22Rv1 (cell line): ENCODE measurements at regions not wholly inside any gene's neighbourhood (a gene's known extent, or its start where the extent isn't known, plus 50 kb on each side); places are given as distances from the start of the nearest gene placed in this dataset.
A peak's percentile ranks its signal among the peaks of the same experiment; 100 is the strongest.

Source experiments
- H3K27ac ChIP-seq: fragments of 450-650 bp; 2 replicates; pipeline ENCODE4 v1.5.1; 2017
- ZFX ChIP-seq: fragments of 450-650 bp; IDR thresholded peaks from 2 replicates; pipeline ENCODE4 v1.6.1; 2017; ENCODE audit warnings: antibody characterized with exemption, borderline replicate concordance
- TF ChIP-seq, protein P1 (sequence below): fragments of 450-650 bp; IDR thresholded peaks from 2 replicates; pipeline ENCODE4 v1.5.1; 2017; ENCODE audit warnings: mild to moderate bottlenecking

DNA sequence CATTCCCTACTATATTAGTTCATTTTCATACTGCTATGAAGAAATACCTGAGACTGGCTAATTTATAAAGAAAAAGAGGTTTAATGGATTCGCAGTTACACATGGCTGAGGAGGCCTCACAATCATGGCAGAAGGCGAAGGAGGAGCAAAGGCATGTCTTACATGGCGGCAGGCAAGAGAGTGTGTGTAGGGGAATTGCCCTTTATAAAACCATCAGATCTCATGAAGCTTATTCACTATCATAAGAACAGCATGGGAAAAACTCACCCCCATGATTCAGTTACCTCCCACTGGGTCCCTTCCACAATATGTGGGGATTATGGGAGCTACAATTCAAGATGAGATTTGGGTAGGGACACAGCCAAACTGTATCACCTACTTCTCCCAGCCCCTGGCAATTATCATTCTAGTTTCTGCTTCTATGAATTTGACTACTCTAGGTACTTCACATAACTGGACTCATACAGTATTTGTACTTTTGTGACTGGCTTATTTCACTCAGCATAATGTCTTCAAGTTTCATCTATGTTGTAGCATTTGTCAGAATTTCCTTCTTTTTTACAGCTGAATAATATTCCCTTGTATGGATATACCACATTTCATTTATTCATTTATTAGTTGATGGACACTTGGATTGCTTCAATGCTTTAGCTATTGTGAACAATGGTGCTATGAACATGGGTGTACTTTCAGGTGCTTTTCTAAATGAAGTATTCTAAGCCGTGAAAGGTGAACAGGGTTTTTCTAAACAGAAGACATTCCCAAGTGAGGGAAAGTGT, 219.5 kb upstream of the NUDT4 start:
- H3K27ac ChIP-seq: no peak overlapping the region
- TF ChIP-seq ZFX: no peak
- TF ChIP-seq, protein P1, sequence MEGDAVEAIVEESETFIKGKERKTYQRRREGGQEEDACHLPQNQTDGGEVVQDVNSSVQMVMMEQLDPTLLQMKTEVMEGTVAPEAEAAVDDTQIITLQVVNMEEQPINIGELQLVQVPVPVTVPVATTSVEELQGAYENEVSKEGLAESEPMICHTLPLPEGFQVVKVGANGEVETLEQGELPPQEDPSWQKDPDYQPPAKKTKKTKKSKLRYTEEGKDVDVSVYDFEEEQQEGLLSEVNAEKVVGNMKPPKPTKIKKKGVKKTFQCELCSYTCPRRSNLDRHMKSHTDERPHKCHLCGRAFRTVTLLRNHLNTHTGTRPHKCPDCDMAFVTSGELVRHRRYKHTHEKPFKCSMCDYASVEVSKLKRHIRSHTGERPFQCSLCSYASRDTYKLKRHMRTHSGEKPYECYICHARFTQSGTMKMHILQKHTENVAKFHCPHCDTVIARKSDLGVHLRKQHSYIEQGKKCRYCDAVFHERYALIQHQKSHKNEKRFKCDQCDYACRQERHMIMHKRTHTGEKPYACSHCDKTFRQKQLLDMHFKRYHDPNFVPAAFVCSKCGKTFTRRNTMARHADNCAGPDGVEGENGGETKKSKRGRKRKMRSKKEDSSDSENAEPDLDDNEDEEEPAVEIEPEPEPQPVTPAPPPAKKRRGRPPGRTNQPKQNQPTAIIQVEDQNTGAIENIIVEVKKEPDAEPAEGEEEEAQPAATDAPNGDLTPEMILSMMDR: no peak

DNA sequence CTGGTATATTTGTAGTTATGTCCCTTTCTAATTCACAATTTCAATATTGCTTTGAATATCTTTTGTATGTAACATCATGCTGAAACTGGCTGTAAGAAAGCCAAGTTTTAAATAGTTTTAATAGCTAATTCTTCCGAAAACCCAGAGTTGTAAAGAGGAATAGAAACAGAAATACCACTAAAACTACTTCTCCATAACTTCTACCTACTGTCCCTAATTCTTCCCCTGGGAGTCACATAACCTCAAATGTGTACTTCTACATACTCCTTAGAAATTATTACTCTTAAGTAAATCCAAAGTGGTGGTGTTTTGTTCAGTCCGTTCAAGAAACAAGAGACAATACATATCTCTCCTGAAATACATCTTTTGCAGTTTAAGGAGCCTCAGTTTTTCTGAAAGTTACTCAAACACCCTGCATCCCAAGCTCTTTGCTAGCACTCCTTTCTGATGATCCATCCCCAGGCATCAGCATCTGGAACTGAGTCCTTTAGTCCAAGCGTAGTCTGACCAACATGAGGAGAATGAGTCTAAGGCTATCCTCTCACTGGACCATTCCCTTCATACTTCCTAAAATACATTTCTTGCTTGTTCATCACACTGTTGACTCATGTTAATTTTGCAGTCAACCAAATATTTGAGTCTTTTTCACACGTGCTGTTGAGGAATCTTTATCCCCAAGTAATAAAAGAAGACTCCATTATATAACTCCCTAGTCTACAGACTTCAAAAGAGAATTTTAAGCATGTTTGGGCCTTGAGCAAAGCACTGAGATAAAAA, 214.3 kb upstream of the NUDT4 start:
- no peak for TF ChIP-seq ZFX
- TF ChIP-seq, protein P1: no peak
- peak overlapping the region; percentile 58 for H3K27ac ChIP-seq

DNA sequence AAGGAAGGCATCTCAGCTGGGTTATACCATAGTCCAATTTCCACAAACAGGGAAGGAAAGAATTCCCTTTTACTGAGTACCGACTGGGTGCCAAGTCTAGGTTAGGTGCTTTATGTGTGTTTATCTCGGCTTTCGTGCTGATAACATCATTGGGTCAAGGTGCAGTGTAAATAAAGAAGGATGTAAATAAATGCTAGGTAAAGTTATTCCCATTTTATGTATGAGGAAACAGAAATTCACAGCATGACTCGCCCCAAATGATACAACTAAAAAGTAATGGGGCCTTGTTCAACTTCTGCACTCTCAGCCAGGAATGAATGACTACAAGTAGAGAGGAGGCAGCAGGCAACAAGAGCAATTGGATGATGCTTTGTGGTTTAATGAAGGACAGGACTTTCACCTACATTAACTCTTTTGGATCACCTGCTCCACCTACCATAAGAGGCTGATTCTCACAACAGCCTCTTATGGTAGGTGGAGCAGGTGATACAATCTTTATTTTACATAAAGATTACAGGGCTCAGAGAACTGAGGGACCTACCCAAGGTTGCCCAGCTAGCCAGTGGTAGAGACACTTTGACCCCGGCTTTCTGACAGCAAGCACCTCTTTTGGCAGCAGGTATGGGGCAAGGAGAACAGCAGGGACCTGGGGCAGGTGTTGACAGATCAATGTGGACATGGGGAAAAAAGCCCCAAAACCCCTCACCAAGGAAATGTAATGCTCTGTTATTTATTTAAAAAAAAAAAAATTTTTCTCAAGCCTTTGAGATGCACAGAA, 213.4 kb upstream of the NUDT4 start:
- TF ChIP-seq, protein P1: no peak
- no peak for TF ChIP-seq ZFX

DNA sequence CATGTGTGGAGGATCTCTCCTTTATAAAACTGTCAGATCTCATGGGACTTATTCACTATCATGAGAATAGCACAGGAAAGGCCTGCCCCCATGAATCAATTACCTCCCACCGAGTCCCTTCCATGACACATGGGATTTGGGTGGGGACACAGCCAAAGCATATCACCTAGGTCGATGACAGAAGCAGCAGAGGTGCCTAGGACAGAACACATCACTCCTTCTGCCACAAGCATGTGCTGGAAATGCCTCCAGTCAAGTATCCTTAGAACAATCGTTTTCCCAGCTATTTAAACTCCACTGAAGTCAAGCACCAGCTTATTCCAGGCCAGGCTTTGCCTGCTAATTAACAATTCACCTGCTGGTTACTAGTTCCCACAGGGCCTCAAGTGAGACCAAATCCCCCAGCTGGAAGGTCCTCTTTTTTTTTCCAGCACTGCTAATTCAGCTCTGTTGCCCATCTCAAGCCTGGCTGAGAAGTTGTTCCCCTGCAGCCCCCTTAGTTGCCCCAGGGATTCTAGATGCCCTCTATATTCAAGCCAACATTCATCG, 212.3 kb upstream of the NUDT4 start:
- no peak overlapping the region for H3K27ac ChIP-seq
- TF ChIP-seq ZFX: no peak
- TF ChIP-seq, protein P1: no peak

More for the DNA sequence above, 213.4 kb upstream of the NUDT4 start:
- peak overlapping the region; percentile 58 for H3K27ac ChIP-seq

DNA sequence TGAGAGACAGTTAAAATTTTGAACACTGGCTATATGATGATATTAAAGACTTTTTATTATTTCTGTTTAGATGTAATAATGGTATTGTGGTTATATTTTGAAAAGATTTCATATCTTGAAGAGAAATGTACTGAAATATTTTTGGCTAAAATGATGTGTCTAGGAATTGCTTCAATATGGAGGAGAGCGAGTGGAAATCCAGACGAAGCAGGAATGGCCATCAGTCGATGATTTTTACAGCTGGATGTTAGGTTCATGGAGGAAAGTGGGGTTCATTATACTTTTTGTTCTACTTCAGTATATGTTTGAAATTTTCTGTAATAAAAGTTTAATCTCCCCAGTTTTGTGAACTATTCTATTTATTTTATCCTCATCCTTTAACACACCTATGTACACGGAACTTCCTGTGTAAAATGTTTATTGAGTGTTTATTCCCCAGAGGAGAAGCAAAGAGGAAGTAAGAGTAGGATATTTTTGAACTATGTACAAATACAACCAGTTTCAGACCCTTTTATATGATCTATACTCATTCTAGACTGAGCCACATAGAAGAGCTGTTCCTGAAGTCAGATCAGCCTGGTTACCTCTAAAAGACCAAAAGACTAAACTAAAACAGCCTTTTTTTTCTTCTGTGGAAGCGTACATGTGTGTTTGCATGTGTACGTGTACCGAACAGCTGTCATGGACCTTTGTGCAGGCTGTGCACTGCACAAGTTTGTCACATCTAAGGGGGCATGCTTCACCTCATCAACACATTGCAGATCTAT, 211.0 kb upstream of the NUDT4 start:
- TF ChIP-seq, protein P1: no peak
- no peak for TF ChIP-seq ZFX
- no peak overlapping the region for H3K27ac ChIP-seq

DNA sequence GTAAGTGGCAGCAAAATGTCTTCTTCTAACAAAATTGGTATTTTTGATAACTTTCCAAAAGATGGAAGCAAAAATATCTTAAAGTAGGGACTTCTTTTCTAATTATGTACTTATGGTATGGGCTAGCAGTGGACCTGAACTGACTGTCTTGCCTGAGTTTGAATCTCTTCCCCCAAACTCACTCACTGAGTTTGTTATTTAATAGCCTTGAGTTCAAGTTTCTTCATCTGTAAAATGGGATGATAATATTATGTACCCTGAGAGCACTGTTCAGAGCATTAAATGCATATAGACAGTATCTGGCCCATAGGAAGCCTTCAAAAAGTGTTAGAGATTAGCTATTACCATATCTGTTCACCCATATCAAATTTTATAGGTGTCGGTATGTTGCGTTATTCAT, 210.4 kb upstream of the NUDT4 start:
- H3K27ac ChIP-seq: no peak overlapping the region
- TF ChIP-seq ZFX: no peak
- TF ChIP-seq, protein P1: no peak
